ENCODE measurements at regions not wholly inside any gene's neighbourhood (a gene's known extent, or its start where the extent isn't known, plus 50 kb on each side); places are given as distances from the start of the nearest gene placed in this dataset.

GRCh38 chr4:37771771-37772170 lies 54.7 kb upstream of the PGM2 start:
- DNase-seq (ENCODE audit: low read depth, low spot score) = no peak
- in situ Hi-C loops (cut with HindIII; ENCODE audit: low pct_unique_long_range_greater_than_20kb, low sequenced_read_pairs) = no loop called here

- in situ Hi-C loops (cut with HindIII; ENCODE audit: low pct_unique_long_range_greater_than_20kb, low sequenced_read_pairs) = no loop called here
- DNase-seq (ENCODE audit: low read depth, low spot score) = no peak
These were observed 56.5 kb upstream of the PGM2 start for GRCh38 chr4:37770016-37770415.

- no peak for DNase-seq (ENCODE audit: low read depth, low spot score)
- in situ Hi-C loops (cut with HindIII; ENCODE audit: low pct_unique_long_range_greater_than_20kb, low sequenced_read_pairs) = no loop called here
These were observed 57.0 kb upstream of the PGM2 start for GRCh38 chr4:37769391-37769989.

DNA sequence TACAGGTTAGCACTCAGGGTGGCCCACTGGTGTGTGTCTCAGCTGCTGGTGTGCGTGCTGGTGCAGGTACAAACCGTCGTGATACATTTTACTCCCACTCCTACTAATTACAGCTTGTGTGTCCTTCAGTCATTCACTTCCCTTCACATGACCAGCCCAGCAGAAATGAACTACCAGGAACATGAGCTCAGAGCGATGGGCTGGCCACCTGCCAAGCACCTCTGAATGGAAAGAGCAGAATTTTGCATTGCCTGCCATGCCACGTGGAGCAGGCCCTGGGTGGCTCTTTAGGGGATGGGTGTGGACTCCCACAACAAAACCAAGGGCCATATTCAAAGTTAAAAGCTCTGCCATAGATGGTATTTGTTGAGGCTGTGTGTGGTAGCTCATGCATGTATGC lies 58.9 kb upstream of the PGM2 start:
- DNase-seq (ENCODE audit: low read depth, low spot score) = peak; percentile 54
- in situ Hi-C loops (cut with HindIII; ENCODE audit: low pct_unique_long_range_greater_than_20kb, low sequenced_read_pairs) = no loop called here

GRCh38 chr4:37767019-37767418 lies 59.5 kb upstream of the PGM2 start:
- in situ Hi-C loops (cut with HindIII; ENCODE audit: low pct_unique_long_range_greater_than_20kb, low sequenced_read_pairs) = no loop called here
- DNase-seq (ENCODE audit: low read depth, low spot score) = no peak

- in situ Hi-C loops (cut with HindIII; ENCODE audit: low pct_unique_long_range_greater_than_20kb, low sequenced_read_pairs) = no loop called here
- no peak for DNase-seq (ENCODE audit: low read depth, low spot score)
These were observed 60.7 kb upstream of the PGM2 start for GRCh38 chr4:37765741-37766140.

DNA sequence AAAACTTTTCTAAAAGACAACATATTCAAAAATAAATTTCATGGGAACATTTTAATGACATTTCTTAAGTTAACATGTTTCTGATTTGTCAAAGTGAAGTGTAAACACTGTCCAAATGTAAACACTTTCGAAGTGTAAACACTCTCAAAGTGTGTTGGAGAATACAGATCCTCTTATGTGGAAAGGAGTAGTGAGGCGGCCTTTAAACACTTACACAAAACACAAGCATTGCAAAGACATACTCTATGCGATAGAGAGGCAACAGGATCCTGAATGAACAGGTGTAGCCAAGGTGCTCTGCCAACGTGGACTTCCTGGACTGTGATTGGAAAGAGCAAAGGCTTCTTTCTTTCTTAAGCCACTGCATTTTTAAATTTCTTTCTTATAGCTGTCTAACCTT lies 62.7 kb upstream of the PGM2 start:
- in situ Hi-C loops (cut with HindIII; ENCODE audit: low pct_unique_long_range_greater_than_20kb, low sequenced_read_pairs) = no loop called here
- DNase-seq (ENCODE audit: low read depth, low spot score) = no peak

DNA sequence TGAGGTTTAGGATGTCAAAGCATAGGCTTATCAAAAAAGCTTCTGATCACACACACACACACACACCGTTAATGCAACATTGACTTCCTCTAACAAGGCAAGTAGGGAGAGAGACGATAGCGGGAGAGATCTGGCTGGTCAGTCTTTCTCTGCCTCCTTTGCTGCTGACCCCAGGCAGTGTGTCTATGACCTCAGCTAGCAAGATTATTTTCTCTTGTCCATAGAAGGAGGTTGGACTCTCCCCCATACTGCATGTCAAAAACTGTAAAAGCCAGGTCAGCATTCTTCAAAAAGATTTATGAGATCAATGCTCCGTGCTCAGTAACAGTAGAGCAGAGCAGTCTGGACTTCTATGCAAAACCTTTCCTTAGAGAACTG lies 63.5 kb upstream of the PGM2 start:
- no peak for DNase-seq (ENCODE audit: low read depth, low spot score)
- in situ Hi-C loops (cut with HindIII; ENCODE audit: low pct_unique_long_range_greater_than_20kb, low sequenced_read_pairs) = no loop called here

DNA sequence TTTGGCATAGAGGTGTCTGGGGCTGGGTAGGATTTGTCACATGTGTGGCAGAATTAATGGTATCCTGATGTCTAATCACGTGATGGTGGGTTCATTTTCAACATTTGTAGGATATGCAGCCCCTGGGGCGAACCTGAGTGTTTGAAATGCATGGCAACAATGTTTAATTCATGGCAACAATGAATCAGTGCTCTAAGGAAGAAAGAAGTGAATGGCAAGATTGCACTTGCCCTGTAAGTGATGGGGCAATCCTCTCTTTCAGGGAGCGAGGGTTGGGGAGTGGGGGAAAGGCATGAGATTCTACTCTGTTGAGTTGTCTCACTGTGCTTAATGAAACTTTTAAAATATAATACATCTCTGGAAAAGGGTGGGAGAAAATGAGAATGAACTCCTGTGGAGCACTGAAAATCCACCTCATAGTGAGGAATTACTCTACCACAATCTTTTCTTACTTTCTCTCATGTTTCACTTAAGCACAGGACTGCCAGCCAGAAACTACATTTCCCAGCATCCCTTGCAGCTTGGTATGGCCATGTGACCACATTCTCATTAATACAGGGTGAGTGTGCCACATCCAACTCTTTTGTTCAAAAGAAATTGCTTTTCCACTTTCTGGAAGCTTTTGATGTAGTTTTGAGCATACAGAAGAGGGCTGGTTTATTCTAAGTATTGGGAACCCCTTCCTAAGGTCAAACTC lies 64.0 kb upstream of the PGM2 start:
- peak; percentile 52 for DNase-seq (ENCODE audit: low read depth, low spot score)
- in situ Hi-C loops (cut with HindIII; ENCODE audit: low pct_unique_long_range_greater_than_20kb, low sequenced_read_pairs) = no loop called here

DNA sequence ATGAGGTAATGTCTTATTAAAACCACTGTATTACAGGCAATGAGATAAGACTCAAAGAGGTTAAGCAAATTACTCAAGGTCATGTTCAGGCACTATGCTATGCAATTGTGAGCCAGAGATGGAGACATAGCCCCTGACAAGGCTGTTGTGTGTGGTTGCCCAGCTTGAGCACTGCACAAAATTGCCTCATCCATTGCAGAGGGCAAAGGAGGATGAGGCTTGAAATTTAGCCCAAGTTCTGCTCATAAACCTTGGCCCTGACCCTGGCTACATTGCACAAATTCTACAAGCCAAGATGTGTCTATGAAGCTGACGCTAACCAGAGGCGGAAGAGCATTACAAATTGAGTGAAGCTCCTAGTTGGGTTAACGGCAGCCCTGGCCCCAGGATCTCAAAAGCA lies 65.6 kb upstream of the PGM2 start:
- no peak for DNase-seq (ENCODE audit: low read depth, low spot score)
- in situ Hi-C loops (cut with HindIII; ENCODE audit: low pct_unique_long_range_greater_than_20kb, low sequenced_read_pairs) = no loop called here

DNA sequence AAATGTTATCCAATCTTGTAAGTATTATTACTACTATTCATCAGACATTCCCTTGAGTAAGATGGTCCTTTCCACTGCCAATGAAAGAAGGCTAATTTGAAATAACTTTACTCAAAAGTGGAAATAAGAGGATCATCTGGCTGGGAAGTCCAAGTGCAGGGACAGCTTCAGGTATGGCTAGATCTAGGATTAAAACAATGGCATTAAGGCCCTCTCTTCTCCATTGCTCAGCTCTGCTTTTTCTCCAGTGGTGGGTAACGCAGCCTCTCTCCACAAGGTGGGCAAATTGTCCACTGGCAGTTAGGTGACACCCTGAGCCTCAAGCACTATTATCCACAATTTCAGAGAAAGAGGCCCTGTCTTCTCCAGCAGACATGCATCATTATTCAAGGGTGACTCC lies 66.7 kb upstream of the PGM2 start:
- in situ Hi-C loops (cut with HindIII; ENCODE audit: low pct_unique_long_range_greater_than_20kb, low sequenced_read_pairs) = no loop called here
- no peak for DNase-seq (ENCODE audit: low read depth, low spot score)

DNA sequence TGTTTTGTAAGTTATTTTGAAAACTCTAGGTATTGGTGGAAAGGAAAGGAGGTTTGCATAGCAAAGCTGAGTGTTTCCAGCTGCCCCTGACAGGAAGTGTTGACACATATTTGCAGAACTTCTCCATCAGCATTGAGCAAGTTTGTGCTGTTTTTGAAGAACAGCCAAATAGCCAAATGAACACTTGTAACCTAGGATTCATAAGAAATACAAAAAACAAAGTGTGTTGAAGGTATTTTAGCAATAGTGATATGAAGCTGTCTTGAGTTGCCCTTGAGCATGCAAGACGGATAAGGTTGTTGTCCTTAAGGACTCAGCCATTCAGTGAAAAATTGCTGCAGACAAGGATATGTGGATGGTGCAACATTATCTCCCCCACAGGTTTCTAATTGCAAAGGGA lies 68.3 kb upstream of the PGM2 start:
- in situ Hi-C loops (cut with HindIII; ENCODE audit: low pct_unique_long_range_greater_than_20kb, low sequenced_read_pairs) = no loop called here
- DNase-seq (ENCODE audit: low read depth, low spot score) = no peak

DNA sequence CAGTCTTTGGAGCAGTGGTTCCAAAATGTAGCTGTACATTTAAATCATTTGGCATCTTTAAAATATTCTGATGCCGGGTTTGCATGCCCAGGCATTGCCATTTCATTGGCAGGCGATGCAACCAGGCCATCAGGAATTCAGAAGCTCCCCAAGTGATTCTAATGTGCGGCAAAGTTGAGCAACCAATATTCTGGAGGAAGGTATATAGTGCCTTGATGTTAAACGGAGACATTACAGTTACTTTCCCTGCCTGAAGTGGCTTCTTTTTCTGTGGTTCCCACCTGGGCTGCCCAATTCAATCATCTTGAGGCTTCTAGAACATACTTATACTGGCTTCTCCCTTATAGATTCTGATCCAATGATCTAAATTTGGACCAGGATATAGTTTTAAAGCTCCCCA lies 68.7 kb upstream of the PGM2 start:
- no peak for DNase-seq (ENCODE audit: low read depth, low spot score)
- in situ Hi-C loops (cut with HindIII; ENCODE audit: low pct_unique_long_range_greater_than_20kb, low sequenced_read_pairs) = no loop called here

DNA sequence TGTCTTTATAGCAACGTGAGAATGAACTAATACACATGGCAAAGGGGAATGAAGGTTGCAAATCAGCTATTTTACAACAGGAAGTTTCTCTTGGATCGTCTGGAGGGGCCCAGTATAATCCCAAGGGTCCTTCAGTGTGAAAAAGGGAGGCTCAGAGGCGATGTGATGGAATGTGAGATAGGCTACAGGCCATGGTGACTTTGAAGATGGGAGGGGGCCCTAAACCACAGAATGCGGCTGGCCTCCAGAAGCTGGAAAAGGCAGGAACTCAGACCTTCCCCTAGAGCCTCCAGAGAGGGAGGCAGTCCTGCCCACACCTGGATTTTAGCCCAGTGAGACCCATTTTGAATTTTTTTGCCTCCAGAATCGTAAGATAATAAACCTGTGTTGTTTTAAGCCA lies 69.4 kb upstream of the PGM2 start:
- no peak for DNase-seq (ENCODE audit: low read depth, low spot score)
- in situ Hi-C loops (cut with HindIII; ENCODE audit: low pct_unique_long_range_greater_than_20kb, low sequenced_read_pairs) = no loop called here

GRCh38 chr4:37754410-37755185 lies 68.4 kb upstream of the RELL1 start:
- no peak for DNase-seq (ENCODE audit: low read depth, low spot score)
- in situ Hi-C loops (cut with HindIII; ENCODE audit: low pct_unique_long_range_greater_than_20kb, low sequenced_read_pairs) = no loop called here

DNA sequence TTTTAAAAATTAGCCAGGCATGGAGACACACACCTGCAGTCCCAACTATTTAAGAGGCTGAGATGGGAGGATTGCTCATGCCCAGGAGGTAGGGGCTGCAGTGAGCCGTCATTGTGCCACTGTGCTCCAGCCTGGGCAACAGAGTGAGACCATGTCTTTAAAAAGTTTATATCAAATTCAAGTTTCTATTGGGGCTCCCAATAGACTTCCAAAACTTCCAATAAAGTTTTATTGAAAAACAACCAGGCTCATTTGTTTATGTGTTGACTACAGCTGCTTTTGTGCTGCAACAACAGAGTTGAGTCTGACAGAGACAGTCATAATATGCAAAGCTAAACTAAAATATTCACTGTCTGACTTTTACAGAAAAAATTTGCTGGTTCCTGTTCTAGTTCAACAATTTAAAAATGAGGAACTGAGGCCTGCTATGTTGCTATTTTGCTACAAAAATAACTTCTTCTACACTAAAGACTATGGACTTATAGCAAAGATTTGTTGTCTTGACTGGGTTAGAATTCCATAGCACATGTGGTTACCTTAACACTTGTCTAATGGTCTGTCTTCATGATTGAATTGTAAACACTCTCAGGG lies 63.3 kb upstream of the RELL1 start:
- in situ Hi-C loops (cut with HindIII; ENCODE audit: low pct_unique_long_range_greater_than_20kb, low sequenced_read_pairs) = no loop called here

GRCh38 chr4:37748485-37748884 lies 62.3 kb upstream of the RELL1 start:
- DNase-seq (ENCODE audit: low read depth, low spot score) = no peak
- in situ Hi-C loops (cut with HindIII; ENCODE audit: low pct_unique_long_range_greater_than_20kb, low sequenced_read_pairs) = no loop called here

More for the DNA sequence above, 63.3 kb upstream of the RELL1 start:
- DNase-seq (ENCODE audit: low read depth, low spot score) = no peak

- in situ Hi-C loops (cut with HindIII; ENCODE audit: low pct_unique_long_range_greater_than_20kb, low sequenced_read_pairs) = no loop called here
- no peak for DNase-seq (ENCODE audit: low read depth, low spot score)
These were observed 61.7 kb upstream of the RELL1 start for GRCh38 chr4:37747772-37748330.

Measured in SK-MEL-5 (cell line).